Esophagus squamous epithelium (tissue), 4 donors: ENCODE measurements at regions not wholly inside any gene's neighbourhood (a gene's known extent, or its start where the extent isn't known, plus 50 kb on each side); places are given as distances from the start of the nearest gene placed in this dataset.

Source experiments
- CTCF ChIP-seq, 6 experiments: fragments of 450-650 bp in 4 of 6; fragments of 200-600 bp in 2 of 6; sonication (generic) in 2 of 6; IDR thresholded peaks; one replicate each; pipeline ENCODE4 v1.5.1; 2016 to 2019; ENCODE audit warnings: antibody characterized with exemption in 6 of 6, mild to moderate bottlenecking in 4 of 6, moderate library complexity in 4 of 6
- POLR2A ChIP-seq, 4 donors: fragments of 450-650 bp; IDR thresholded peaks; one replicate each; pipeline ENCODE4 v1.6.1; 2017; ENCODE audit warnings: antibody characterized with exemption in 4 of 4, mild to moderate bottlenecking in 4 of 4, moderate library complexity in 3 of 4

GRCh38 chr1:115922801-115923200, 53.5 kb upstream of the SLC22A15 start:
- TF ChIP-seq CTCF (IDR thresholded peaks at IDR 0.05) (no peak), POLR2A (IDR thresholded peaks at IDR 0.05) (no peak)
